SK-N-MC (cell line): ENCODE measurements at regions not wholly inside any gene's neighbourhood (a gene's known extent, or its start where the extent isn't known, plus 50 kb on each side); places are given as distances from the start of the nearest gene placed in this dataset.
"Not testable (repeated sequence)": the region's sequence is repeated elsewhere in the genome, so short reads cannot be mapped to it uniquely, and the experiment has no call there.

Source experiments
- DNase-seq: peaks from one replicate; pipeline ENCODE4 v3.0.0-alpha.2; 2011; ENCODE audit warnings: low read depth, low spot score
- H3K27ac ChIP-seq: fragments of 200-600 bp; sonication (generic); 2 replicates; pipeline ENCODE4 v1.5.1; 2016; ENCODE audit warnings: mixed run types
- H3K36me3 ChIP-seq: fragments of 200-600 bp; sonication (generic); 2 replicates; pipeline ENCODE4 v1.6.1; 2017; ENCODE audit warnings: antibody characterized with exemption, low read length, mixed read lengths; ENCODE audit not compliant: insufficient read depth
- H3K4me3 ChIP-seq: fragments of 200-600 bp; sonication (generic); 2 replicates; pipeline ENCODE4 v1.5.1; 2016
- H3K9ac ChIP-seq: fragments of 200-600 bp; sonication (generic); 2 replicates; pipeline ENCODE4 v1.8.0; 2017; ENCODE audit warnings: mixed run types, mixed read lengths; ENCODE audit not compliant: insufficient read length
- H3K9me3 ChIP-seq: fragments of 200-600 bp; sonication (generic); 2 replicates; pipeline ENCODE4 v1.6.1; 2017; ENCODE audit warnings: low read depth, mild to moderate bottlenecking, antibody characterized with exemption, low read length, moderate library complexity, mixed read lengths
- EZH2 ChIP-seq: fragments of 200-600 bp; sonication (generic); IDR thresholded peaks from one replicate; pipeline ENCODE4 v1.6.1; 2017; ENCODE audit warnings: antibody characterized with exemption
- FOXP2 ChIP-seq: optimal IDR thresholded peaks from 2 replicates; pipeline ENCODE3; 2011; ENCODE audit warnings: mild to moderate bottlenecking, moderate library complexity; ENCODE audit not compliant: insufficient read depth; ENCODE audit errors: extremely low read length, control extremely low read depth
- POLR2AphosphoS5 ChIP-seq: IDR thresholded peaks from 2 replicates; pipeline ENCODE4 v1.6.1; 2012; ENCODE audit warnings: mild to moderate bottlenecking, low read depth, low read length, borderline replicate concordance

GRCh38 chr4:66489370-66489769 is 819.1 kb upstream of the EPHA5 start:
- H3K9ac ChIP-seq, result no peak overlapping the region
- DNase-seq, result no peak
- no peak overlapping the region for H3K4me3 ChIP-seq
- no peak overlapping the region for H3K27ac ChIP-seq
- H3K36me3 ChIP-seq, result no peaks in the 10 kb centered on the region
- no peaks in the 10 kb centered on the region for H3K9me3 ChIP-seq
- TF ChIP-seq FOXP2 (no peak), POLR2AphosphoS5 (no peak), EZH2 (no peak)

GRCh38 chr4:66486068-66486467 is 815.8 kb upstream of the EPHA5 start:
- no peaks in the 10 kb centered on the region for H3K36me3 ChIP-seq
- no peak overlapping the region for H3K27ac ChIP-seq
- no peak for DNase-seq
- H3K9me3 ChIP-seq, result no peaks in the 10 kb centered on the region
- no peak overlapping the region for H3K4me3 ChIP-seq
- TF ChIP-seq FOXP2 (no peak), EZH2 (no peak), POLR2AphosphoS5 (no peak)
- no peak overlapping the region for H3K9ac ChIP-seq

- H3K4me3 ChIP-seq, result no peak overlapping the region
- H3K36me3 ChIP-seq, result no peaks in the 10 kb centered on the region
- no peak overlapping the region for H3K9ac ChIP-seq
- no peaks in the 10 kb centered on the region for H3K9me3 ChIP-seq
- no peak for TF ChIP-seq POLR2AphosphoS5
- no peak for TF ChIP-seq FOXP2
- no peak for TF ChIP-seq EZH2
- no peak overlapping the region for H3K27ac ChIP-seq
- DNase-seq, result no peak
These were observed 811.9 kb upstream of the EPHA5 start for GRCh38 chr4:66482186-66482585.

- no peak for DNase-seq
- Histone ChIP-seq H3K36me3 (no peaks in the 10 kb centered on the region), H3K4me3 (no peak overlapping the region), H3K9ac (no peak overlapping the region), H3K27ac (no peak overlapping the region), H3K9me3 (no peaks in the 10 kb centered on the region)
- TF ChIP-seq EZH2, result no peak
- TF ChIP-seq POLR2AphosphoS5, result no peak
- TF ChIP-seq FOXP2, result no peak
These were observed 805.3 kb upstream of the EPHA5 start for GRCh38 chr4:66475596-66475995.

- H3K4me3 ChIP-seq, result no peak overlapping the region
- TF ChIP-seq POLR2AphosphoS5 (no peak), FOXP2 (no peak), EZH2 (no peak)
- no peaks in the 10 kb centered on the region for H3K36me3 ChIP-seq
- no peak for DNase-seq
- H3K9me3 ChIP-seq, result no peaks in the 10 kb centered on the region
- H3K27ac ChIP-seq, result no peak overlapping the region
- H3K9ac ChIP-seq, result no peak overlapping the region
These were observed 794.8 kb upstream of the EPHA5 start for GRCh38 chr4:66465111-66465510.

- H3K27ac ChIP-seq, H3K9me3 ChIP-seq, H3K36me3 ChIP-seq, H3K4me3 ChIP-seq, H3K9ac ChIP-seq, DNase-seq: not testable (repeated sequence)
These were observed 792.6 kb upstream of the EPHA5 start for GRCh38 chr4:66462890-66463289.

- H3K27ac ChIP-seq, result no peak overlapping the region
- no peak overlapping the region for H3K9ac ChIP-seq
- H3K9me3 ChIP-seq, result no peaks in the 10 kb centered on the region
- no peak for DNase-seq
- H3K36me3 ChIP-seq, result no peaks in the 10 kb centered on the region
- no peak overlapping the region for H3K4me3 ChIP-seq
- no peak for TF ChIP-seq POLR2AphosphoS5
- TF ChIP-seq EZH2, result no peak
- no peak for TF ChIP-seq FOXP2
These were observed 781.5 kb upstream of the EPHA5 start for GRCh38 chr4:66451741-66452140.

GRCh38 chr4:66443008-66443407 is 772.7 kb upstream of the EPHA5 start:
- DNase-seq, result no peak
- Histone ChIP-seq H3K9ac (no peak overlapping the region), H3K4me3 (no peak overlapping the region), H3K27ac (no peak overlapping the region), H3K9me3 (no peaks in the 10 kb centered on the region), H3K36me3 (no peaks in the 10 kb centered on the region)
- TF ChIP-seq EZH2 (no peak), POLR2AphosphoS5 (no peak), FOXP2 (no peak)

- Histone ChIP-seq H3K9me3 (no peaks in the 10 kb centered on the region), H3K9ac (no peak overlapping the region), H3K36me3 (no peaks in the 10 kb centered on the region), H3K4me3 (no peak overlapping the region), H3K27ac (no peak overlapping the region)
- no peak for TF ChIP-seq POLR2AphosphoS5
- no peak for TF ChIP-seq EZH2
- TF ChIP-seq FOXP2, result no peak
- DNase-seq, result no peak
These were observed 769.2 kb upstream of the EPHA5 start for GRCh38 chr4:66439508-66439907.
